K562 (cell line): ENCODE measurements at regions not wholly inside any gene's neighbourhood (a gene's known extent, or its start where the extent isn't known, plus 50 kb on each side); places are given as distances from the start of the nearest gene placed in this dataset.

Experiments
- ETV1 ChIP-seq: fragments of 450-650 bp; conservative IDR thresholded peaks from 2 replicates; pipeline ENCODE4 v1.6.1; 2016; ENCODE audit warnings: missing genetic modification characterization, control low read depth, low read depth, missing compliant biosample characterization
- GABPB1 ChIP-seq: sonication (generic); formaldehyde crosslinking; IDR thresholded peaks from 2 replicates; pipeline ENCODE4 v1.8.0; 2022; ENCODE audit warnings: mild to moderate bottlenecking, missing genetic modification reagents
- GATA2 ChIP-seq: sonication (generic); formaldehyde crosslinking; IDR thresholded peaks from 2 replicates; pipeline ENCODE4 v1.4.0; 2020; ENCODE audit warnings: mild to moderate bottlenecking, missing genetic modification reagents
- HNRNPUL1 ChIP-seq: fragments of 200-400 bp; formaldehyde crosslinking; IDR thresholded peaks from 2 replicates; pipeline ENCODE4 v1.6.1; 2017; ENCODE audit warnings: low read length
- RNF219 ChIP-seq: fragments of 250-450 bp; sonication (Bioruptor Pico); IDR thresholded peaks from 2 replicates; pipeline ENCODE4 v1.5.0; 2022; ENCODE audit warnings: mild to moderate bottlenecking
- SMARCB1 ChIP-seq: IDR thresholded peaks from 2 replicates; pipeline ENCODE4 v1.6.1; 2011; ENCODE audit warnings: improper control_type of control experiment, low read depth; ENCODE audit not compliant: insufficient read length
- SP2 ChIP-seq: IDR thresholded peaks from 2 replicates; pipeline ENCODE4 v1.6.1; 2011; ENCODE audit warnings: mild to moderate bottlenecking, low read depth, low read length, moderate library complexity; ENCODE audit not compliant: poor library complexity, severe bottlenecking; ENCODE audit errors: extremely low read depth
- SRSF7 ChIP-seq: fragments of 200-400 bp; formaldehyde crosslinking; optimal IDR thresholded peaks from 2 replicates; pipeline ENCODE3; 2017; ENCODE audit warnings: mild to moderate bottlenecking, low read depth, low read length
- ZNF76 ChIP-seq: fragments of 250-450 bp; sonication (Bioruptor Pico); IDR thresholded peaks from 2 replicates; pipeline ENCODE4 v1.4.0; 2020; ENCODE audit warnings: mild to moderate bottlenecking, moderate library complexity, borderline replicate concordance
- TF ChIP-seq, protein P1 (sequence below): fragments of 250-450 bp; sonication (Bioruptor Pico); IDR thresholded peaks from 2 replicates; pipeline ENCODE4 v1.8.0; 2022; ENCODE audit warnings: moderate library complexity, mild to moderate bottlenecking, inconsistent platforms

- TF ChIP-seq ETV1 (tag): no peak
- TF ChIP-seq SRSF7: no peak
- no peak for TF ChIP-seq GABPB1 (CRISPR knock-in tag)
- no peak for TF ChIP-seq HNRNPUL1
- no peak for TF ChIP-seq SP2
- TF ChIP-seq, protein P1, sequence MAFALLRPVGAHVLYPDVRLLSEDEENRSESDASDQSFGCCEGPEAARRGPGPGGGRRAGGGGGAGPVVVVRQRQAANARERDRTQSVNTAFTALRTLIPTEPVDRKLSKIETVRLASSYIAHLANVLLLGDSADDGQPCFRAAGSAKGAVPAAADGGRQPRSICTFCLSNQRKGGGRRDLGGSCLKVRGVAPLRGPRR: no peak
- no peak for TF ChIP-seq SMARCB1
- no peak for TF ChIP-seq ZNF76 (CRISPR knock-in tag)
- TF ChIP-seq GATA2 (CRISPR knock-in tag): no peak
- no peak for TF ChIP-seq RNF219 (CRISPR knock-in tag)
Measured at GRCh38 chr16:56042416-56042815, 148.9 kb upstream of the GNAO1 start (continued).
